CD4-positive, alpha-beta T cell treated with Interleukin-4 for 1 hour (primary cell): ENCODE measurements at regions not wholly inside any gene's neighbourhood (a gene's known extent, or its start where the extent isn't known, plus 50 kb on each side); places are given as distances from the start of the nearest gene placed in this dataset.

ENCODE experiments used
- DNase-seq, 2 donors: peaks; one replicate each; pipeline ENCODE4 v3.0.0-alpha.2; 2020 to 2022

DNA sequence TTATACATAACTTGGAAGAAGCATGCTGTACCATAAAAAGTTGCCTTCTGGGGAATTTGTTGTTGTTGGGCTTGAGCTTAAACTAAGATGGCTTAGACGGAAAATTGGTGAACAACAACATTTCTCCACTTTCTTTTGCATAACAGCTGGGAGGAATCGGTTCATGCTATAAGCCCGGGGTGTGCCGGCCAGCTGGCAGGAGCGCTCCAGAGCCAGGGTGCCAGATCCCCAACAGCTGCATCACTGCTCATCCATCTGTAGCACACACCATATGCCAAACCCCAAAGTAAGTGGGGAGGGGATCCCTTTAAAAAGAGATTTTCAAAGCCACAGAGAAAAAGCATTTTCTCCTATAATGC lies 419.5 kb upstream of the ARGLU1 start:
- DNase-seq: no peak

DNA sequence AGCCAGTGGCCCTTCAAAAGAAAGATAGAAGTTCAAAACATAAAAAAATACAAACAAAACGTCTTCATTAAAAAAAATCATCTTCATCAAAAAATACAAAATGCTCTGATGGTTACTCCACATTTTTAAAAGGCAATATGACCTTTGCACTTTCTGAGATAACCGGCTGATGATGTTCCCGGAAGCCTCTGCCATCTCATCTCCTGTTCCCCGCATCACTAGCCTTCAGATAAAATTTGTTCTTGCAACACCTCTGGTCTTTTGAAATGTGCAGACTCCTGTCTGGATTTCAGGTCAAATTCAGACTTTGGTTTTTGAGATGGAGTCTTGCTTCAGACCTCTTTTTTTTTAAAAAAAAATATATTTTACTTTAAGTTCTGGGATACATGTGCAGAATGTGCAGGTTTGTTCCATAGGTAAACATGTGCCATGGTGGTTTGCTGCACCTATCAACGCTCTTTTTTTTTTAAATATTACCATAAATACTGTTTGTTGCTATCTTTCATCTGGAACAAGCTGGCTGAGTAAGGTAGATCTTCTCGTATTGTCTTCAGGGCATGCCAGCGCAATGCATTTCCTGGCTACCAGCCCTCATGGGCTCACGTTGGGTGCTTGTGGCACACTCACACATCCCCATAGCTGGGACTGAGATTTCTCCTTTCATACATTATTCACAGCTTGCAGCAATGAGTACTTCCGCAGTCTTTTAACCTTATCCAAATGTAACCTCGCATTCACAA lies 418.9 kb upstream of the ARGLU1 start:
- DNase-seq: no peak

DNA sequence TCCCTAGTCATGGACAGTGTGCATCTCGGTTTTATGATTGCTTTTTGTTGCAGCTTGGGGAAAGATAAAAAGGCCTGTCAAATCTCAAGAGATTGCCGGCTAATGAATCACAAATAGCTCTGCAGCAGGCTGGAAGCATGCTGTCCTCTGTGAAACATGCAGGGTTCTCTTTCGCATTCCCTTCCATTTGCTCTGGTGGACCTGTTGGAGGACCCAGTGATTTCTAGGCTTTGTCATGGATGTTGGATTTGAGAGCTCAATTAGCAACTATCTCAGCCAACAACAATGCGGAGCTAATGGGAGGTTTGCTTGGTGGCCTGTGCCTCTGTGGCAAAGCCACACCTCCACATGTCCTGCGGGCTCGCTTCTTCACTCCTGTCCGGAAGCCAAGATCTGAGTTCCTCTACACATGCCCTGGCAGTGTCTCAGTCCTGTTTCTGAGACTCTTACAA lies 418.1 kb upstream of the ARGLU1 start:
- no peak for DNase-seq

DNA sequence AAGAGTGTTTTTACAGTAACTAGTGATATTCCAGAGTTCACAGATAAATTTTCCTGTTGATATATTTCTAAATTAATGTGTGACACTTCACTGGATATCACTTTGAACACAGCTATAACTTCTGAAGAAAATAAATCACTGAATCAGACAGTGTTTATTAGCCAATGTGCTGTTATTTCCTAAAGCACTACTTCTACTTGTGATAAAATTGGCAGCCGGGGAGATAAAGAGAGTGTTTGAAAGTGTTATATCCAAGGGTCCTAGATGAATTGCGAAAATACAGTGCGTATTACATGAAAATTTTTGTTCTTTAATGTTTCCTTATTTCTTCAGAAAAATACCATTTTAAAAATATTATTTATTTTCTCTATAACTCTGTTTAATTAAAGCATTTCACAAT lies 417.5 kb upstream of the ARGLU1 start:
- no peak for DNase-seq

DNA sequence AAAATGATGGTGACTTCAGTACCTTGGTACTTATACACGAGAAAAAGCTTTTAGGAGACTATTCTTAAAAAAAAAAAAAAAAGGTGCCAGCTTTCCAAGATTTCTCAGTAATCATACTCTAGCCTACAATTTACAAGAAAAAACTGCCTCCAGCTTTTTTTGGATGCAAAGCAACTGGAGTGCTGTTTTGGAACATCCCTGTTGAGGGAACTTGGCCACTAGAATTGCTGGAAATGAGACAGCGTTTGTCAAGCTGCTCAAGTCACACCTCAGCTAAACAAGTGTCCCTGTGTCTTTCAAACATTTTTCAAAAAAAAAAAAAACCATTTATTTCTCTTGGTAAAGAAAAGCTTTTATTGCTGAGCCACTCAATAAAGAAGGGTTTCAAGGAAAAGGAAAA lies 413.1 kb upstream of the ARGLU1 start:
- DNase-seq: no peak

DNA sequence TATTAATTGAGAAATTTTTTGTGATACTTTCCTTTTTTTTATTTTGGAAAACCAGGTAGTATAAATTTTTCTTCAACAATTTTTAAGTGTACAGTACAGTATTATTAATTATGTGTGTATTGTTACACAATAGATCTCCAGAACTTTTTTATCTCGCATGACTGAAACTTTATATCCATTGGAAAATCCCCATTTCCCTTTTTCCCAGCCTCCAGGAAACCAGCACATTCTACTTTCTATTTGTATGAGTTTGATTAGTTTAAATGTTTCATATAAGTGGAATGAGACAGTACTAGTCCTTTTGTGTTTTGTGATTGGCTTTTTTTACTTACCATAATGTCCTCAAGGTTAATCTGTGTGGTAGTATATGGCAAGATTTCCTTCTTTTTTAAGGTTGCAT lies 399.5 kb upstream of the ARGLU1 start:
- no peak for DNase-seq

DNA sequence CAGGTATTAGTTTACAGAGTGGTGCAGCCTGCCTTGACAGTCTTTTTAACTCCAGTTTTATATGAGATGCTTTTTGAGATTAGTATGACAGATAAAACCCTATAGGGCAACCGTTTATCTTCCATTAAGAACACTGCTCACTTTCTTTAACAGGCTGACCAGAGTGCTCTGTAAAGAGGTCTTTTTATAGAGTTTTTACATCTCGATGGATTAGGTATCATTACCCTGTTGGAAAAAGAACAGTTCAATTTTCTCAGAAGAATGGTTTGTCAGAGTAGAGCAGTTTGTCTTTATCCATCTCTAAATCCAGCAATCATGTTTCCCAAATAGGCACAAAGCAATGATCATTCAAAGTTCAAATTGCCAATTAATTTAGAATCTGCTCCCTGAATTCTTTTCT lies 395.2 kb upstream of the ARGLU1 start:
- no peak for DNase-seq

DNA sequence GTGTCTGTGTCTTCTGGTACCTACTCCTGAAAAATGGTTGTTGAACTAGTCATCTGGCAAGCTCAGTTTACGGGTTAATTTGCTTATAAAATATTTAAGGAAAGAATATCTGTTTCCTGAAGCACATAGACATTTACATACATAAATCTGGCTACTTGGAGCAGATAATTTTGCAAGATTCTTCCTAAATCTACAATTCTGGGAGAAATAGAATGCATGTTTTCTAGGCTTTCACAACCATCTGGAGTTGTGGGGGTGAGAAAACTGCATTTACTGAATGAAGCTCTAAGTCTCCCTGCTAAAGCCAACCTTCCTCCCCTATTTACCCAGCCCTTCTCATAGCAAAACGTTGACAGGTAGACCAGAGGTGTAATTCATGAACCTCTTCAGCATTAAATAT lies 393.7 kb upstream of the ARGLU1 start:
- DNase-seq: no peak

DNA sequence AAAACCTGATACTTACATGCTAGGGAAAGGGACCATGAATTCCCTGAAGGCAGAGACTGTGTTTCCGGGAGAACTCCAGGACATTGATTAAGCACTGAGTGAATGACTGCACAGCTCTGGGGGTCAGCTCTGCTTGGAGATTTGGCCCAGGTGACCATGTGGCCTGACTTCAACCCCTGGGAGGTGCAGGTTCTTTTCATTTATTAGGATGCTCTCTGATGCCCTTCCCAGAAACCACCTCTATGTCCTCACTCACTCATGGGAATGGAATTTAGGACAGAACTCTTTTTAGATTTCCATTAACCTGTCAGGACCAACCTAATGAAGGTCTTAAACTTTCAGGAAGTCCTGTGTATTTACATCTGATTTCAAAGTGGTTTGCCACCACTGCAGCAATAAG lies 393.3 kb upstream of the ARGLU1 start:
- no peak for DNase-seq

DNA sequence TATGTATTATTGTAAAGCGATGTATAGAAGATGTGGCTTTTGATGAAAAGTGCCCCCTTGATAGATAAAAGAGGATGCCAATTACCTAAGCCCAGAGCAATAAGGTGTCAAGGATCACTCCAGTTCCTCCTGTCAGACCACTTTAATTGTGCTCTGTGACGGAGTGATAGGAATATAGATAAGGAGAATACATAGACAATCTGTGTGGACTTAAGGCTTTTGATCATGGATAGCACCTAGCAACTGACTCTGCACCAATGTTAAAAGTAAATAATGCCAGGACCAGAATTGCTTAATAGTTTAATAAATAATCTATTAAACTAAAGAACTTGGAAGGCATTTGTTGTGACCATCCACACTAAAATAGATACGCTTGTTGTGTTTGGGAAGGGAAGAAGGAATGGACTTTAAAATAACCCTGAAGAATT lies 390.7 kb upstream of the ARGLU1 start:
- DNase-seq: no peak

DNA sequence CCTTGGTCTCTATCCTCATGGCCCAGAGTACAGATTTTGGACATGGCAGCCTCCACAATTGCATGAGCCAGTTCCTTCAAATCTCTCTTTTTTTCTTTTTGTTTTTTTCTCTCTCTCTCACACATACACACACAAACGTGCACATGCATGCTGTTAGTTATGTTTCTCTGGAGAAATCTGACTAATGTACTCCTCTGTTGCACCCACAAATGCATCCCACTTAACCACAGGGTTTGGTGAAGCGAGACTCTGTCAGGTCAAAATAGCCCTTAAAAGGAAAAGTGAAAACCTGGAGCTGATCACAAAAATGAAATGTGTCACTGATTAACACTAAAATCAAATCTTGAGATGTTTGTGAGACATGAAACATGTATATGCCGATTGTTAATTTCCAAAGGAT lies 374.6 kb upstream of the ARGLU1 start:
- DNase-seq: no peak

DNA sequence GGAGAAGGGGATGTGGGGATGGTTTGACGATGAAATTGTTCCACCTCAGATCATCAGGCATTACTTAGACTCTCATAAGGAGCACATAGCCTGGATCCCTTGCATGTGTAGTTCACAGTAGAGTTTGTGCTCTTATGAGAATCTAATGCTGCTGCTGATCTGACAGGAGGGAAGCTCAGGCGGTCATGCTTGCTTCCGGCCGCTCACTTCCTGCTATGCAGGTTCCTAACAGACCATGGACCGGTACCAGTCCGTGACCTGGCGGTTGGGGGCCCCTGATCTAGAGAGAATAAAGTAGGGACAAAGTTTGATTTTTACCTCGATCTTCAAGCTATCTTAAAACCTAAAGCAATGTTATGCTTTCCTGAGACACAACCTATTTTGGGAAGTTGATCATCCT lies 373.8 kb upstream of the ARGLU1 start:
- no peak for DNase-seq

DNA sequence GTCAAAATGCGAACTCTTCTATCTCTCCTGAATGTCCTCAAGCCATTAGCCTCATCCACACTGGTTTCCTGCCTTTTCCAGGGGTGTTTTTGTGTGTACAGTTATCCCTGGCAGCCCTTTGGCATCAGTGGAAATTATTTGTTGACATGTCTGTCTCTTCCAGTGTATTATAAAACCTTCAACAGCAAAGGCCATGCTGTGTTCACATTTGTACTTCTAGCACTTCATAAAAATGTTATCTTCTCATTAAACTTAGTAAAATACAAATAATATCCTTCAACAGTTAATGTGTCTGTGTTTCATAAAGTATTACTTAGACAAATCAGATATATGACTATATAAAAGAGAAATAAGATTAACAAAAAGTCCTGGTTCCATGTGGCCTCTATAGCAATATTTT lies 359.5 kb upstream of the ARGLU1 start:
- DNase-seq: no peak

DNA sequence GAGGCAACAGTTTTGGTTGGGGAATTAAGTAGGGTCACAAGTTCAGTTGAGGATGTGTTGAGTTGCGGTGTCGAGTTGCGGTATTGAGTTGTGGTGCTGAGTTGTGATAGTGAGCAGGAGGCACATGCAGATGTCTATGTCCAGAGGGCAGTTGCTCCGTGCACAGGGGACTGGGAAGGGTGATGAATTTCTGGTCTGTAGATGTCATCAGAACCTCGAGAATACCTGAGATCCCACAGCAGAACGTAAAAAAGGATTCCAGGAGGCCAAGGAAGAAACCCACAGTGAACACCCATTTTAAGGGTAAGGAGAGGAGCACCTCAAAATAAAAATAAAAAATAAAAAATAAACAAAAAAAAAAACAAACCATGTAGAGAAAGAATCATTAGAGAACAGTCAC lies 354.4 kb upstream of the ARGLU1 start:
- DNase-seq: no peak

DNA sequence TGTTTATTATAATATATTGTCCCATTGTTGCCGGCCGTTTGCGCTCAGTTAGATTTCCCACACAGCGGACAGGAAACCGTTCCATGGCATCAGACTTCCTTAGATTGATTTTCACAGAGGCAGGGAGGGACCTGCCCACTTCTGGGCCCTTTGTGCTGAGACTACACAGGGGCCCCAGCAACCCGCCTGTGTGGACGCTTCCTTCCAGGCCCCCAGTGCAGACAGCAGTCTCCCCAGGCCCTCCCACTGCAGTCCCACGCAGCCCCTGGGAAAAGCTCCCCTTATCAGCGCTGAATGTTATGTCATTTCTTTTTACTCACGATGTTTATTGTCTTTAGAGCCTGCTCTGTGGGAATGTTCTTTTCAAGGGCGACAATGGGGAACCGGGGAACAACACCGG lies 351.7 kb upstream of the ARGLU1 start:
- DNase-seq: no peak

DNA sequence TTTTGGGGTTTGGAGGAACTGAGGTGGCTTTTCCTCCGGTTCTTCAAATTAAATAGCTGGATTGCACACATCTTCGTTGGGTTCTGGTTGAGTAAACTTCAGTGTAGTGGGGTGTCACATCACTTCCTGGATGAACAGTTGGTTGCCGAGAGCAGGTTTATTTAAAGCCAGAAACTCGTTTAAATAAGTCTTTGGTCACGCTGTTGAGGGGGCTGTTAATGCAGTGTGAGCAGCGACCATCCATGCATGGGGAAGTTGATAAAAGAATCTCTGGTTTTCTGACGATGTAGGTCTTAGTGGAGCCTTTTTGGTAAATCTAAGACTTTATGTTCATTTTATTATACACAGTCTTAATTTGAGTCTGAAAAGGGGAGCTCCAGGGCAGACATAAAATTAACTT lies 351.2 kb upstream of the ARGLU1 start:
- no peak for DNase-seq

DNA sequence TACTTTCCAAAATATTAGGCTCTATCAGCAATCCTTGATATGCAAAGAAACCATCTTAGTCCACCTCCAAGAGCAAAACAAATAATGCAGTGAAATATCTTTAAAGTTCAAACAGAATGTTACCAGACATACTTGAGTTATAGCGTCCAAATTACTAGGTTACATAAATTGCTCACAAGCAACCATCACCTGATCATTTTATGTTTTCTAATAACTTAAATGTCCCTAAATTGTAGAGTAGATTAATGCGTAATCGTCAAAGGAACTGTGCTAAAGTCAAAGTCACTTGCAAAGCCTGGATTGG lies 350.6 kb upstream of the ARGLU1 start:
- no peak for DNase-seq

DNA sequence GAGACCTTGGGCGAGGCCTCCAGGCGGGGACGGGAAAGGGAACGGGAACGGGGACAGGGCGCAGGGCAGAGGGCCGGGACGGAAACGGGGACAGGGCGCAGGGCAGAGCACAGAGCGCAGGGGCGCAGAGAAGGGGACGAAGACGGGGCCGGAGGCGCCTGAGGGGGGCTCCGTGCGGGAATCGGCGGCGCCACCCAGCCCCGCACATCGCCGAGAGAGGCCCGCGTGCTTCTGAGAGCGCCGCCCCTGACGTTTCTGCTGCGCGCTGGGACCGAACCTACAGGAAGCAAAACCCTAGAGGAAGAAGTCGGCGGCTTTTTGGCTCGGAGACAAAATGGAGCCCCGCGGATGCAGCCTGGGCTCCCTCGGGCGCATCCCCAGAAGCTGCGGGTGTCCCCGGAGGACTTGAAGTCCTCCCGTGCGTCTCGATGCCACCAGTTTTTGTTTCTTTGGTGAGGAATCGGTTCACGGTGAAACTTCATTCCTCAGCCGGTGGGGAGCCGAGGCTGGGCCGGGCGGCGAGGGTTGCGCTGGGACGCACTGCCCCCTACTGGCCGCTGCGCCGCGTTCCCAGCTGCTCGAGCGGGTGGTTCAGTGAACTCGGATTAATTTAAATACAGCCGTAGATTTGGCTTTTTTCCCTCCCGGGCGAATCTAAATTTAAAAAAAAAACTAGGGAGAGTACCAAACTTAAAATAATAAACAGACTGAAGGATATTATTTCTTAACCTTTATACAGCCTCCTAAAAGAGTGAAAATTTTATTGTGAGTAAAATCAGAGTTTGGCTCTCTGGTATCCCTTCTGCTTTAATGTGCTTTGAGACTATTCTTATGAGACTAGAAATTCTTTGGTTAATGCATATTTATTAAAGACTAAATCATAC lies 350.0 kb upstream of the ARGLU1 start:
- DNase-seq: peak; percentile 56 to 64

DNA sequence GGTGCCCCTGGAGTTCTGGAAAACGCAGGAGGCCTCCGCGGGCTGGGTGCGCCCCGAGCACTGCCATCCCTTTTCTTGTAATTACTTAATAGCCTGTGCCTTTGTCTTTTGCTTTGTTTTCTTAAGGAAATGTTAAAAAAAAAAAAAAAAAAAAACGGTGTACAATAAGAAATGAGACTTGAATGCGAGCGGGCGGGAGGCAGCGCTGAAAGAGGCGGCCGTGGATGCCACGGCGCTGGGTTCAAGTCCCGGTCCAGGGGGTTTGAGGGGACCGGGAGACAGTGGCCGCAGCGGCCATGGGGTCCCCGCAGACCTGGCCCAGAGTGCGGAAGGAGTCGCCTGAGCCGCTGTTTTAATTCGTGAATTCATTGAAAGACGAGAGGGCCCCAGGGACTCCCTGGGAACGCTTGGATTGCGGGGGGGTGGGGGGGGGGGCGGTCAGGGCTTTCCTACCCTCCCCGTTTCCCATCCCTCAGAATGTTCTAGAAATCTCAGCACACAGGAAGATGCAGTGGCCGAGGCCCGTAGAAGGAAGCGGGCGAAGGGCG lies 349.2 kb upstream of the ARGLU1 start:
- DNase-seq: no peak

DNA sequence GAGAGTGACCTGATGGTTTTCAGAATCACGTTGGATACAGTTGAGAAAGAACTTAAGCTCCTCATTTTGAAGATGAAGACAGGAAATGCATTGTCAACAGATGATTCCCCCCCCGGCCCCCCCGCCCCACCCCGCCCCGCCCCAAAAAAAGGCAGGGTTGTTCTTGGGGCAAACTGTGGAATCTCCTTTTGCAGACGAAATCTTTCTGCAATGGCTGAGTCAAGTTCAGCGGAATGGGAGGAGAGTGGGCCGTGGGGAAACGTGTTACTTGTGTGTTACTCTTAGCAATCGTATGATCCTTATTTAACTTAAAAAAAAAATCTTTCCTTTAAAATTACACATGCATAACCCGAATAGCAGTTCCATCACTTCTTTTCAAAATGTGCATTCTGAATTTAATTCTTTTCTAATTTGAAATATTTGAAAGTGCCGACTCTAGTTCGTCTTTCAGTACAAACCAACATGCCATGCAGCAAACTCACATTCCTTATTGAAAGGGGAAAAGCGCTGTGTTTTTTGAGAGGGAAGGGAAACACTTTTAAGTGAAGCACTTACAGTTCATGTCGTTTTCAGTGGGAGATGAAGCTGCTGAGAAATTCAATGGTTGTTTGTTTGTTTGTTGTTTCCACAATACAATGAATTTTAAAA lies 348.5 kb upstream of the ARGLU1 start:
- no peak for DNase-seq

DNA sequence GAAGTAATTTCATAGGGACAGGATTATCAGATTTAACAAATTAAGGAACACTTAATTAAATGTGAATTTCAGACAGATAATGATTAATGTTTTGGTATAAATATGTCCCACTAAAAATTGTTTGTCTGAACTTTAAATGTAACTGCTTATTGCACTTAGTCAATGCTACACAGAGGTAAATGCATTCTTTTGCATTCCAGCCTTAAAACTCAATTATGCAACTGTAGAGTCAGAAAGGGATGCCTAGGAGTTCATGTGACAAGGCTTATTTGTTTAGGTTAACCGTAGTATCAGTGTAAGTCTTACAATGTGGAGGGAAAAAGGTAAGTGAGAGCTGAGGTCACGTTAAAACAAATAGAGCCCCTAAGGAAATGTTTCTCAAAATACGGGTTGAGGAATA lies 347.2 kb upstream of the ARGLU1 start:
- DNase-seq: no peak

DNA sequence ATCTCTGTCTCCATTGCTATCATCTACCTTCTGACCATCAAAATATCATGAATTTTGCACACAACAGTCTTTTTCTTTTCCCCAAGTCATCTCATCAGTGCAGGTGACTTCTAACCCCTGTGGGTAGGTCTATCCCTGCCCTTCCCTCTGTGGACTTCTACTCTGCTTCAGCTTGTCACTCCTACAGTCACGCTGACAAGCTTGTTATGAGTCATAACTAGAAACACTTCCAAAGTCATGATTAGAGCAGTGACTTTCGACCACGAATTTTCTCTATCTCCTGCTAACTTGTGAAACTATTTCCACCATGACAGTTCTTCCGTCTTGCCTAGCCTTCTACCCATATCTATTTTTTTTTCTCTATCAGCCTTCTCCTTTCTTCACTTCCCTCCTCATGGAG lies 343.7 kb upstream of the ARGLU1 start:
- DNase-seq: no peak

DNA sequence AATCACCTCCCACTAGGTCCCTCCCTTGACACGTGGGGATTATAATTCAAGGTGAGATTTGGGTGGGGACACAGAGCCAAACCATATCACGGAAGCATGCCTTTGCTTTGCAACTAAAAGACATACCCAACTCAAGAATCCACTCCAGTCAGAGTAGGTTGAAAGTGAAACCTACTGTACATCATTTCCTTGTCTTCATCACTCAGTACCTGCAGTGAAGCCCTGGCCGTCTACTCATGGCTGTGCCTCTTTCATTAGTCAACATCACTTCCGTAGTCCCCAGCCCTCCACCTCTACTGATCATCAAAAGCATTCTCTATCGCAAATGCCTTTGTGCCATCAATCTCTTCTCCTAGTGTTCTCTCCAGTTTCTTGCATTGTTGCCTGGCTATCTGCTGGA lies 343.1 kb upstream of the ARGLU1 start:
- DNase-seq: no peak

DNA sequence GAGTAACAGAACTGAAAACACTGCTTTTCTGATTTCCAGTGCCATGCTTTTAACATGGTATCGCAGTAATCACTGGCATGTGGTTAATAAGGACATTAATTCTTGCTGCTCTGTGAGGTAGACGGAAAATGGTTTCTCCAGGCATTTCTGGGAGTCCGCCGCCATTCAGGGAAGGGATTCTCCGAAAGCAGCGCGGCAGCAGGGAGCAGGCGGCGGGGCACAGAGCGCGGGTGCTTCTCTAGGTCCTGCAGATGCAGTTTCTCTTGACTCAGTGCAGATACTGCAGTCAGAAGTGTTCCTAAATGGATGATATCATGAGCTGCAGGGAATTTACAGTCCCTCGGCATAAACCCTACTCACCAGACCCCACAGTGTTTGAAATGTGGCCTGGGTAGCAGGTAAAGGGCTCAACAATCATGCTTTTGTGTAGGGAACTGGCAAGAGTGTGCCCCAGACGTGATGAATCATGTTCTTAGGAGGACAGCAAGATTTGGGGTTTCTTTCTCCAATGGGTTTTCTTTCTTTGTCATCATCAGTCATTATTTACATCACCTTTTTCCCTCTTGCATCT lies 338.6 kb upstream of the ARGLU1 start:
- no peak for DNase-seq
